Aorta (tissue), 5 donors: ENCODE measurements at regions not wholly inside any gene's neighbourhood (a gene's known extent, or its start where the extent isn't known, plus 50 kb on each side); places are given as distances from the start of the nearest gene placed in this dataset.
"Not testable (repeated sequence)": the region's sequence is repeated elsewhere in the genome, so short reads cannot be mapped to it uniquely, and the experiment has no call there.

ENCODE experiments used
- ATAC-seq: fragments of 200-7000 bp; cut with Tn5 transposase; one replicate; pipeline ENCODE4 v1.9.1; 2022; ENCODE audit warnings: moderate library complexity; ENCODE audit not compliant: low FRiP score
- DNase-seq, 2 donors: peaks; one replicate each; pipeline ENCODE4 v3.0.0-alpha.2; 2020
- H3K27ac ChIP-seq, 2 donors: one replicate each; pipeline ENCODE4 v1.5.1; 2013; ENCODE audit warnings: low read length in 2 of 2, mild to moderate bottlenecking in 2 of 2, moderate library complexity in 2 of 2, control low read depth in 1 of 2, inconsistent platforms in 1 of 2, low read depth in 1 of 2
- H3K27me3 ChIP-seq, 2 donors: one replicate each; pipeline ENCODE4 v1.6.1; 2013; ENCODE audit warnings: control low read depth in 1 of 2, low read length in 1 of 2, mild to moderate bottlenecking in 1 of 2, moderate library complexity in 1 of 2; ENCODE audit not compliant: insufficient read depth in 2 of 2, control insufficient read depth in 1 of 2
- H3K36me3 ChIP-seq, 2 donors: one replicate each; pipeline ENCODE4 v1.6.1; 2013; ENCODE audit warnings: control low read depth in 1 of 2, low read length in 1 of 2, mild to moderate bottlenecking in 1 of 2; ENCODE audit not compliant: insufficient read depth in 2 of 2, control insufficient read depth in 1 of 2
- H3K4me1 ChIP-seq, 2 donors: one replicate each; pipeline ENCODE4 v1.6.1; 2013; ENCODE audit warnings: low read length in 2 of 2, control low read depth in 1 of 2, mild to moderate bottlenecking in 1 of 2, moderate library complexity in 1 of 2; ENCODE audit not compliant: insufficient read depth in 2 of 2, control insufficient read depth in 1 of 2
- H3K4me3 ChIP-seq, 2 donors: one replicate each; pipeline ENCODE4 v1.5.1; 2013; ENCODE audit warnings: low read length in 2 of 2, control low read depth in 1 of 2, mild to moderate bottlenecking in 1 of 2
- H3K9me3 ChIP-seq: one replicate; pipeline ENCODE4 v1.6.1; 2013; ENCODE audit warnings: mild to moderate bottlenecking, low read length; ENCODE audit not compliant: control insufficient read depth
- WGBS, 2 donors: extraction: QIAGEN DNeasy Blood & Tissue Kit; methylation state at CpG; one replicate each; pipeline ENCODE4 v1.1.7; 2013; 5-methylcytosine and 5-hydroxymethylcytosine counted together
- intact Hi-C, 2 donors: fragments of 100-400 bp; cut with DNase I; formaldehyde crosslinking; loops; one replicate each; pipeline versions ENCODE4 v1.14.2 to v1.15.0; 2022
- donor health status: healthy with polysubstance abuse.
- donor health status: Bipolar disorder and iron deficiency.
- donor health status: DM: no; HTN: no; CAD: no.
- donor health status: DM: no; HTN: no; CAD: no.
- donor health status: DM: yes; HTN: yes; CAD: no.

- Histone ChIP-seq H3K9me3 (no peaks in the 10 kb centered on the region), H3K27me3 (no peaks in the 10 kb centered on the region), H3K27ac (no peak overlapping the region), H3K4me1 (no peaks in the 10 kb centered on the region), H3K36me3 (no peaks in the 10 kb centered on the region), H3K4me3 (no peak overlapping the region)
- intact Hi-C loops = no loop called here
- WGBS, 2 donors = 80 to 99% methylated on average over 3 of the region's 3 CpGs
- DNase-seq (no peak), ATAC-seq (no peak)
These were observed 133.3 kb downstream of the RAMP3 start for GRCh38 chr7:45290880-45291279.

GRCh38 chr7:45292481-45292880, 134.9 kb downstream of the RAMP3 start:
- Histone ChIP-seq H3K36me3 (no peaks in the 10 kb centered on the region), H3K4me3 (no peak overlapping the region), H3K27me3 (no peaks in the 10 kb centered on the region), H3K4me1 (no peaks in the 10 kb centered on the region), H3K9me3 (no peaks in the 10 kb centered on the region), H3K27ac (no peak overlapping the region)
- ATAC-seq = peak; percentile 30
- intact Hi-C loops = no loop called here
- 22 to 28% methylated on average over 4 of the region's 4 CpGs for WGBS, 2 donors
- DNase-seq = no peak

GRCh38 chr7:45293295-45293942, 135.8 kb downstream of the RAMP3 start:
- Histone ChIP-seq H3K27ac (no peak overlapping the region), H3K36me3 (no peaks in the 10 kb centered on the region), H3K4me1 (no peaks in the 10 kb centered on the region), H3K9me3 (no peaks in the 10 kb centered on the region), H3K27me3 (no peaks in the 10 kb centered on the region), H3K4me3 (no peak overlapping the region)
- 44% methylated on average over 5 of the region's 5 CpGs for WGBS, 2 donors
- intact Hi-C loops = no loop called here
- ATAC-seq (no peak), DNase-seq (no peak)

GRCh38 chr7:45294559-45294958, 137.0 kb downstream of the RAMP3 start:
- ATAC-seq (no peak), DNase-seq (no peak)
- Histone ChIP-seq H3K4me1 (no peaks in the 10 kb centered on the region), H3K27ac (no peak overlapping the region), H3K27me3 (no peaks in the 10 kb centered on the region), H3K36me3 (no peaks in the 10 kb centered on the region), H3K9me3 (no peaks in the 10 kb centered on the region), H3K4me3 (no peak overlapping the region)
- 76 to 82% methylated on average over 4 of the region's 4 CpGs for WGBS, 2 donors
- intact Hi-C loops = no loop called here

- Histone ChIP-seq H3K27ac (no peak overlapping the region), H3K4me3 (no peak overlapping the region), H3K9me3 (no peaks in the 10 kb centered on the region), H3K4me1 (no peaks in the 10 kb centered on the region), H3K27me3 (no peaks in the 10 kb centered on the region), H3K36me3 (no peaks in the 10 kb centered on the region)
- DNase-seq (no peak), ATAC-seq (no peak)
- intact Hi-C loops = no loop called here
- 87 to 88% methylated on average over 4 of the region's 4 CpGs for WGBS, 2 donors
These were observed 137.6 kb downstream of the RAMP3 start for GRCh38 chr7:45295222-45295621.

GRCh38 chr7:45296748-45297147, 139.2 kb downstream of the RAMP3 start:
- Histone ChIP-seq H3K9me3 (no peaks in the 10 kb centered on the region), H3K36me3 (no peaks in the 10 kb centered on the region), H3K4me3 (no peak overlapping the region), H3K27ac (no peak overlapping the region), H3K4me1 (no peaks in the 10 kb centered on the region), H3K27me3 (no peaks in the 10 kb centered on the region)
- no peak for ATAC-seq
- no peak for DNase-seq
- intact Hi-C loops = no loop called here

- Histone ChIP-seq H3K4me3 (no peak overlapping the region), H3K27me3 (no peaks in the 10 kb centered on the region), H3K36me3 (no peaks in the 10 kb centered on the region), H3K4me1 (no peaks in the 10 kb centered on the region), H3K27ac (no peak overlapping the region), H3K9me3 (peaks cover 3% of the 10 kb centered on the region)
- ATAC-seq (no peak), DNase-seq (no peak)
- 51% methylated on average over 3 of the region's 3 CpGs for WGBS, 2 donors
- intact Hi-C loops = no loop called here
These were observed 149.2 kb downstream of the RAMP3 start for GRCh38 chr7:45306752-45307305.

- 85 to 90% methylated on average over 5 of the region's 5 CpGs for WGBS, 2 donors
- H3K27ac ChIP-seq = no peak overlapping the region
- ATAC-seq (no peak), DNase-seq (no peak)
- no peaks in the 10 kb centered on the region for H3K27me3 ChIP-seq
- H3K9me3 ChIP-seq = peaks cover 5% of the 10 kb centered on the region
- intact Hi-C loops = no loop called here
- H3K36me3 ChIP-seq = no peaks in the 10 kb centered on the region
- no peaks in the 10 kb centered on the region for H3K4me1 ChIP-seq
- no peak overlapping the region for H3K4me3 ChIP-seq
These were observed 154.0 kb downstream of the RAMP3 start for GRCh38 chr7:45311597-45311996.

- DNase-seq, H3K4me3 ChIP-seq, H3K27ac ChIP-seq, H3K4me1 ChIP-seq, ATAC-seq, H3K27me3 ChIP-seq, H3K36me3 ChIP-seq, H3K9me3 ChIP-seq, intact Hi-C loops: not testable (repeated sequence)
- 88 to 94% methylated on average over 6 to 7 of the region's 7 CpGs for WGBS, 2 donors
These were observed 157.9 kb downstream of the RAMP3 start for GRCh38 chr7:45315512-45315911.
